GM19193 (cell line): ENCODE measurements at regions not wholly inside any gene's neighbourhood (a gene's known extent, or its start where the extent isn't known, plus 50 kb on each side); places are given as distances from the start of the nearest gene placed in this dataset.

Experiments used
- POLR2A ChIP-seq: IDR thresholded peaks from 4 replicates; pipeline ENCODE4 v1.6.1; 2011; ENCODE audit not compliant: insufficient read depth, insufficient read length; ENCODE audit errors: extremely low read depth

DNA sequence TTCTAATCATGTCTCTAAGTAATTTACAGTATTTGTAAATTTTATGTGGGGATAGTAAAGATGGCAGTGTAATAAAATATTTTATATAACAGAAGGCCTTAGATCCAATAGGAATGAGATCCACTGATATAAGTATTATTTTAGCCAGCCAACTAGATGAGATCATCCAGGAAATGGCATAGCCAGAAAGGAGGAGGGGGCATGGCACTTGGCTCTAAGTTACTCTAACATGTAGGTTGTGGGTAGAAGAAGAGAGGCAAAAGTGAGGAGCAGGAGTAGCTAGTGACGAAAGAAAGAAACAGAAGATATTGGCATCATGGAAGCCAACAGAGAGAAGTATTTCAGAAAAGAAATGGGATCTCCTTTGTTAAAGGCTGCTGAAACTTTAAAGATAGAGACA lies 426.1 kb downstream of the PTPRC start:
- no peak for TF ChIP-seq POLR2A

DNA sequence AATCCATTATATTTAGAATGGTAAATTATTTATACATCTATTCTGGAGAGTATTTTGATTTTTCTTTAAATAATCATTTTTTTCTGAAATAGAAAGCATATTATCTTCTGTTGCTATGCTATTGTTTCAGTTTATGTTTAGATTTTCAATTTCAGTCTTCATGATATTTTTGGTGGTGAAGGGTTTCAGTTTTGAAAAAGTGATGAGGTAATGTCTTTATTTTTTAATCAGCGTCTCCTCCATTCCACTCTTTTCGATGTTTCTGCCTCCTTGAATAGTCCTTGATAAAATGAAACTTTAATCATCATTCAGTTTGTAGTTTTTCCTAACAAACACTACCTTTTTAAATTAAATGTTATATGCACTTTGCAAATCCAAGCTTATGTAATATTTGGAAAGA lies 428.6 kb downstream of the PTPRC start:
- no peak for TF ChIP-seq POLR2A

DNA sequence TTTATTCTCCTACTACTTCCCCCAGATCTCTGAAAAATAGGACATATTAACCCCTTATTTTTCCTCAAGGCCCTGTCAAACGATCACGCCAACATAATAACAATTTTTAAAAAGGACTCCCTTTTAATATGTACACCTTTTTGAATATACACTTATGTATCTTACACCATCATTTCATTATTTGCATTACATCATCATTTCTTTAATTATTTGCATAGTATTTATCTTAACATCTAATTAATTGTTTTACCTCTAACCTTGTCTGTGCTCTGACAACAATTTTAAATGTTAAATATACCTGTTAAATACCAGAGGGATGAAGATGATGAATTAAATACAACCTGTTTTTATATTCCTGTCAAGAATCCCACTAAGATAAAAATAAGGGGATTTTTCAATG lies 432.2 kb downstream of the PTPRC start:
- no peak for TF ChIP-seq POLR2A

DNA sequence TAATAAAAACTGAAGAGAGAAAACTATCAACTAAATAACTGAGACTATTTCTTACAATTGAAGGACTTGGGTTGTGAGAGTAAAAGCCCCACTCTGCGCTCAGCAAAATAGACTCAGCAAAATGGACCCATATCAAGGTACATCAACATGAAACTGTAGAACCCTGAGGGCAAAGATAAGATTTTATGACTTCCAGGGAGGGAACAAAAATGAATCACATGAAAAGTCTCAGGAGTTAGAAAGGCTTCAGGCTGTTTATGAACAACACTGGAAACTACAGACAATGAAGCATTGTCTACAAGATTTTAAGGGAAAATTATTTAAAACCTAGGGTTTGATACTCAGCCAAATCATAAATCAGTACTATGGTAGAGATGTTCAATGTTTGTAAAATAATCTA lies 434.3 kb downstream of the PTPRC start:
- TF ChIP-seq POLR2A: no peak

DNA sequence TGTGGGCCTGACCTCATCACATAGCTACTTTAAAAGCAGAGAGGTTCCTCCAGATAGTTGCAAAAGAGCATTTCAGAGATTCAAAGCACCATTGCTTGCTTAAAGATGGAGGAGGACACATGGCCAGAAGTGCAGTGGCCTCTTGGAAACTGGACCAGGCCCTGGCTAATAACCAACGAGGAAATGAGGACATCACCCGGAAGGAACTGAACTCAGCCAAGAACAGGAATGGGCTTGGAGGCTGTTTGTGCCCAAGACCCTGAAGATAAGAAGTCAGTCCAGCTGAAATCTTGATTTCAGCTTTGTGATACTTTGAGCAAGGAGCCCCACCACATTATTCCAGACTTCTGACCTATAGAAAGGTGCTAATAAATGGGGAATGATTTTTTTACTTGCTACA lies 437.0 kb downstream of the PTPRC start:
- TF ChIP-seq POLR2A: no peak

DNA sequence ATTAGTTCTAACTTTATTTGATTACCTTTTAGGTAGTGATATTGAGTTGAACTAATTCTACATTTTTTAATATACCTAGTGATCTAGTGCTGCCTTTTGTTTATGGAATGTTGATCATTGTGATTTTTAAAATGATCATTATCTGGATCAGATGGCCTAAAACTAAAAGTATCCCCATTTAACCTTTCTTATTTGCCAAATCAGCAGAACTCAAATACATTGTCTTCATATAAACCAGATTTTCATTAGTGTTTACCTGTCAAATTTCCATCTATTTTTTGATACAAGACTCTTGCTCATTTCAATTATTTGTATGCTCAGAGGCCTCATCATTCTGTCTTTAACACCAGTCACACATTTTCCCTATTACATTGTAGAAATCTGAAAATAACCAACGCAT lies 441.2 kb downstream of the PTPRC start:
- no peak for TF ChIP-seq POLR2A

DNA sequence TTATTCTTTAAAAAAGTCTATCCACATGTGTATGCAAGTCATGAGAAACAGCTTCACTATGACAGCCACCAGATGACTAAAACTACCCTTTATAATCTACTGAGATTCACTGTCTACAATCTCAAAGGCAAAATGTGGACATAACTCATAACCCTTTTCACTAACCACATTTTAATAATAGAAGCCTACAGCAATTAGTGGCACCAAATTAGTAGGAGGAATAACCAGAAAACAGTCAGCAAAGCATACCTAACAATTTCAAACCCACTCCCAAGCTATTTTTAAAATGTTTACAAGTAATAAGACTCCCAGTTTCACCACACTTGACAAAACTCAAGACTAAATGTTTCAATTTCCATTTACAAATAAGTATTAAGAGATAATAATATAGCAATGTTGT lies 442.9 kb downstream of the PTPRC start:
- no peak for TF ChIP-seq POLR2A

DNA sequence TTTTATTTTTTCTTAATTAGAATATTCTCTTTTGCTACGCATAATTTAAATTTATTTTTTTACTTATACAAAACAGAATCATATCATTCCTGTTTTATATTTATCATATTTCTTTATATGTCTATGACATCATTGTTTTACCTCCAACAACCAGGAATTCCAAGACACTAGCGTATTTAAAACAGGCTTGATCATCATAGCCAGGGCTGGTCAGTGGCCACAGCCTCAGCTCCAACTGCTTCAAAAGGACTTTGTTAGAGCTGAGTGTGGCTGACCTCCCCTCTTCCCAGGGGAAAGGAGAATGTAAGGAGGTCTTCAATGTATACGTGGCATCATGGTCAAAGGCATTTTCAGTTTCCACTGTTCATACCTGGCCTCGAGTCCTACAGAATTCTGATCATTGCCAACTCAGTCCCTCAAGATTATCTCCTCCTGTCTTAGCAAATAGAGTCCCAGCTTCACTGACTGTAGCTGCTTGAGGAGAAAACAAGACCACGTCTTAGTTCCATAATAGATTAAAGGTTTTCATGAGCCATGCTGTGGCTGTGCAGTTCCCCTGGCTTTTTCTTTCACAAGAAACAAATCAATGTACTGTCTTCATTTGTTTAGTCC lies 444.0 kb downstream of the PTPRC start:
- TF ChIP-seq POLR2A: no peak

DNA sequence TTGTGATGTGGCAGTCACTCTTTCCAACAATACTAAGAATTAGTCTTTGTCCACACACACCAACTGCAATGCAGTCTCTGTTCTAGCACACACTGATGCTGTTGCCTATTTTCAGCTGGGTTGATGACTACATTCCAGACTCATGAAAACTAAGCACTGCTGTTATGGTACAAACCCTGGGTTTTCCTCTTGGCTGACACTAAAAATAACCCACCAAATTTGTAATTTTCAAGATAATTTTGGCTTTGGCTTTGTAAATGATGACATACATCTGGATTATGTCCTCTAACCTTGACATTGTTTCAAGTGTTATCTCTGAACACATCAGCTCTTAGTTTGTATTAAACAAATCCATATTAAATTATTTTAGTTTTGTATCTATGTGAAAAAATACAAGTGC lies 444.8 kb downstream of the PTPRC start:
- no peak for TF ChIP-seq POLR2A

DNA sequence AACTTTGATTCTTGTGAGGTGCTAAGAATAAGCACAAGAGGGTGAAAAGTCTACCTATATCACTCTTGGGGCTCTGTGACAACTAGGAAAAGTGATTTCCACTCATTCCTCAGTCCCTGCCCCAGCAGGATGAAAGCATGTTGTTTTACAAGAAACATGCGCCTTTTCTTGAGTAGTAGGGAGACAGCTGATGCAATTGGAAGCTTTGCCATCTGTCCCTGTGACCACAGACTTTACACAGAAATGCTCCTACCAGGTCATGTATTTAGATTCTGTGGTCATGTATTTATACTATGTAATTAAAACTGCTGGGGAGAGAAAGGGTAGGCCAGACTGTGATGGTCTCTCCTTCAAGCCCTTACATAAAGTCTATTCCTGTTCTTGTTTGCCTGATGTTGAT lies 445.5 kb downstream of the PTPRC start:
- no peak for TF ChIP-seq POLR2A

DNA sequence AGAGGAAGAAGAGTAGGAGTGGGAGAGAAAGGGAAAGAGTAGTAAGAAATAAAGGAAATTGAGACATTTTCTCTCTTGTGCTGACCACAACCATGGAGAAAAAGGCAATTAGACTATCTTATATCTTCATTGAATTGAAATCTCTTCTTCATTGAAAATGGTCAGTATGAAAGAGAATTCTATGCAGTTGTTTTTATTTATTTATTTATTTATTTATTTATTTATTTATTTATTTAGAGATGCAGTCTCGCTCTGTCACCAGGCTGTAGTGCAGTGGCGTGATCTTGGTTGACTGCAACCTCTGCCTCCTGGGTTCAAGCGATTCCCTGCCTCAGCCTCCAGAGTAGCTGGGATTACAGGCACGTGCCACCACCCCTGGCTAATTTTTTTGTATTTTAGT lies 447.1 kb downstream of the PTPRC start:
- TF ChIP-seq POLR2A: no peak

DNA sequence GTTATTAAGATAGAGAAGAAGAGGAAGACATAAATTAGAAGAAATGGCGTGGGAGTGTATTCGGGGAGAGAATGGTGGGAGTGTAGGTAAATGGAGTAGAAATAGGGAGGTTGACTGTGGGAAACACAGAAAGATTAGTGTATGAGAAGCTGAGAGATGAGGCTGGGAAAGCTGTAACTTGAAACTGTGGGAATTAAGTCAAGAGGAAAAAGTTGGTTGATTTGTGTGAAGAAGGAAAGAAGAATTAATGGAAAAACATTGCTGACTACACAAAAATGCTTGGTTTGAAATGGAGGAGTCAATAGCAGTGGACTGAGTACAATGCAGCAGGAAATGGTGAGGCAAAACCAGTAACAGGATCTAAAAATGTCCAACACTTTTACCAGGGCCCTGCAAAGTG lies 448.3 kb downstream of the PTPRC start:
- TF ChIP-seq POLR2A: no peak

DNA sequence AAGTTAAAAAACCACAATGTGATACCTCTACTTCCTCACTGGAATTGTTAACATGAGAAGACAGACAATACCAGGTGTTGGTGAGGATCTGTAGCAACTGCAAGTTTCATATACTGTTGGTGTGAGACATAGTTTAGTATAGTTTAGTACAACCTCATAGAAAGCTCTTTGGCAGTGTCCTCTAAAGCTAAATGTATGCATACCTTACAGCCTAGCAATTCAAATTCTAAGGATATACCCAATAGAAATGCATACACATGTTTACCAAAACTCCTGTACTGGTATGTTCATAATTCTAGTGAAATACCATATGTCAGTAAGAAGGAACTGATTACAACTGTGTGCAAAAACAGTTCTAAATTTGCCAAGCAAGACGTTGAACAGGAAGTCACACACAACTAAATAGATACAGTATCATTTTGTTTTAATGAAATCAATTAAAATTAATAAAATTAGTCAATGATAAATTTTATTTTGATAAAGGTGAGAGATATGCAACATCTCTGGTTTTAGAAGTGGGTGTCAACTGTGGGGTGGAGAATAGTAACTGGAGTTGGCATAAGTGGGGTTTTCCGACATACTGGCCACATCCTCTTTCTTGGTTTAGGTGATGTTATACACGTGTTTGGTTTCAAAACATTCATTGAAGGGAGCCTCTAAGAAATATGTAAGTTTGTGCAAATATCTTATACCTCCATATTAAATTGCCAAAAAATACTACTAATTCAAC lies 450.7 kb downstream of the PTPRC start:
- TF ChIP-seq POLR2A: no peak

DNA sequence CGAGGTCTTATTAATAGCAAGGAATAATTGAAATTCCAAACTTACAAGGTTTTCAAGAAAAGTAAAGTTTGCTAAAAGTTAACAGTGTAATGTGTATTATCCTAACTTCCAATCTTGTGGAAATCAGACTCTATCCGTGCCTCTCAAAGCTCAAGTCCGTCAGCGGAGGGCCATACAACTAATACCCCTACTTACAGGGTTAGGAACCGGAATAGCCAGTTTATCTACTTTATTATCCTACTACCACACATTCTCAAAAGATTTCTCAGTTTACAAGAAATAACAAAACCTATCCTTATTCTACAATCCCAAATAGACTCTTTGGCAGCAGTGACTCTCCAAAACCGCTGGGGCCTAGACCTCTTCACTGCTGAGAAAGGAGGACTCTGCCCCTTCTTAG lies 457.8 kb downstream of the PTPRC start:
- no peak for TF ChIP-seq POLR2A

DNA sequence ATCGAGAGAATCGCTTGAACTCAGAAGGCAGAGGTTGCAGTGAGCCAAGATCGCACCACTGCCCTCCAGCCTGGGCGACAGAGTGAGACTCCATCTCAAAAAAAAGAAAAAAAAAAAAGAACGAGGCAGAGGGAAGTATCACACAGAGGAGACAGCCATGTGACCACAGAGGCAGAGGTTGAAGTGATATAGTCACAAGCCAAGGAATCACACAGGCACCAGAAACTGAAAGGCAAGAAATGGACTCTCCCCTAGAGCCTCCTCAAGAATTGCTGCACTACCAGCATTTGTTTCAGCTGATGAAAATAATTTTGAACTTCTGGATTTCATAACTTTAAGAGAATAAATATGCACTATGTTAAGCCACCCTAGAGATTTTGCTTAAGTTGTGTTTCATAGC lies 459.6 kb downstream of the PTPRC start:
- no peak for TF ChIP-seq POLR2A

DNA sequence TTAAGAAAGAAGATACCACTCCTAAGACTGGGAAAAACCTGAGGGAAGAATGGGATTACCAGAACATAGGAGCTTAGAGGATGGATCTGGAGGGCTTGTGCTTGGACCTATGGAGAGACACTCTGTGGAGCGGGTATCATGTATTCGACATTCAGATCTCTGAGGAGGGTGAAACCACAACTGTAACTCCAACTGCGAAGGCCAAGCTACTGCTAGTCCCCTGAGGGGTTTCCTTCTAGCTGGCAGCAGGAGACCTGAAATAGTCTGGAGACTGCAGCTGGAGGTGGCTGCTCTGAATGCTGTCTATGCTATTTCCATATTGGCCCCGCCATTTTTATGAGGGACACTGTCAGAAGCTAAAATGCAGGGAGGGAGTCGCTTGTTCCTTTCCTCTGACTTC lies 462.3 kb downstream of the PTPRC start:
- TF ChIP-seq POLR2A: no peak

DNA sequence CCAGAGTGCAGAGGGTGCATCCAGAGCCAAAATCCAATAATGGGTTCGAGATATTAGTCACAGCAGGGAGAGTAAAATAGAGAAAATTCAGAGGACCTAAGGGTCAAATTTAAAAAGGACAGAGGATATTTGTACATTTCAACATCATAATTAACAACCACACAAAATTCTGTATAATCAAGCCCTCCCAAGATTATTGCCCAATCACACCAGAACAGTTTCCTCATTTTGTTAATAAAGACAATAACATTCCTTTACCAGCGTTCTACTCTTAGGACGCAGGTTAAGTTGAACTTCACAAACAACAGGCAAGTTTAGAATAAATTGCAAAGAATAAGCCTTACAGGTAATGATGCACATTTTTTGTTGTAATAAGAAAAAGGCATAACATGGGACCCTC lies 462.8 kb downstream of the PTPRC start:
- TF ChIP-seq POLR2A: no peak

DNA sequence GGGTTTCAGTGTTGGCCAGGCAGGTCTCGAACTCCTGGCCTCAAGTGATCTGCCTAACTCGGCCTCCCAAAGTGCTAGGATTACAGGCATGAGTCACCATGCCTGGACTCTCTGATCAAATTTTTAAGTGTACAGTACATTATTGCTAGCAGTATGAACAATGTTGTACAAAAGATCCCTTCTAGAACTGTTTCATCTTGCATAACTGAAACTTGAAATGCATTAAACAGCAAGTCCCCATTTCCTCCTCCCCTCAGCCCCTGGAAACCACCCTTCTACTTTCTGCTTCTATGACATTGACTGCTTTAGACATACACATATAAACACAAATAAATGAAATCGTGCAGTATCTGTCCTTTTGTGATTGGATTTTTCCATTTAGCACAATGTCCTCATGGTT lies 463.4 kb downstream of the PTPRC start:
- TF ChIP-seq POLR2A: no peak

DNA sequence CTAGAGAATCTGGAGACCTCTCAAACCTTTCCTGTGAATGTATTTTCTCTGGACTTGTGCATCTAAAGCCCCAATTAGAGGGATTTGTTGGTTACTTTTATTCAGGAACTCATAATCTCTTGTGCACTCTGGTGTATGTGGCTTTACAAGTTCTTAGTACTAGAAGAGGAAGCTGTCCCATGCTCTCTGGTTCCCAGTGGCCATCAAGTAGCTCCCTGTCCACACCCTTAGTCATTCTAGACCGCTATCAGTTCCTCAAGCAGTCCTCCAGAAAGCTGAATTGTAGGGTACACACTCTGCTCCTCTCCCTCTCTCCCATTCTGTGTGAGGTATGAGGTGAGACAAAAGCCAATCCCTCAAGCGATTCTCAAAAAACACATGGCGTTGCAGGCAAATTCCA lies 470.3 kb downstream of the PTPRC start:
- TF ChIP-seq POLR2A: no peak
